ENCODE measurements at regions not wholly inside any gene's neighbourhood (a gene's known extent, or its start where the extent isn't known, plus 50 kb on each side); places are given as distances from the start of the nearest gene placed in this dataset.

- CTCF ChIA-PET, result interaction anchor here (0.6 to 7.5 kb wide), 5 partner anchors 274 to 678 kb away, joined by 3 to 59 read pairs (median 9); no protein-coding TSS in a partner anchor
Measured at GRCh38 chr18:32553640-32554365, 83.1 kb upstream of the GAREM1 start.

DNA sequence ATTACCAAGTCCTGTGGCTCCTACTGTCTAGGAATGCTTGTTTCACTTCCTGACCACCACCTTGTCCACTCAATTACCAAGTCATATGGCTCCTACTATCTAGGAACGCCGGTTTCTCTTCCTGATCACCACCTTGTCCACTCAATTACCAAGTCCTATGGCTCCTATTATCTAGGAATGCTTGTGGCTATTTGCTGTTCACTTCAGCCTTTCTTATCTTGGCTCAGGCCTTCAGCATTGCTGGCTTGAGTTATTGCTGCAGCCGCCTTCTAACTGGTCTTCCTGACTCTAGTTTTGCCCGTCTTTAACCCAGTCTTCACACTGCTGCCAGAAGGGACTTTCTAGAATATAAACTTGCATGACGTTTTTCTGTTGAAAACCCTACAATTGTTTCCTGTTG, 82.5 kb upstream of the GAREM1 start:
- DNase-seq (ENCODE audit: low read depth), result no peak
- TF ChIP-seq, protein P1, sequence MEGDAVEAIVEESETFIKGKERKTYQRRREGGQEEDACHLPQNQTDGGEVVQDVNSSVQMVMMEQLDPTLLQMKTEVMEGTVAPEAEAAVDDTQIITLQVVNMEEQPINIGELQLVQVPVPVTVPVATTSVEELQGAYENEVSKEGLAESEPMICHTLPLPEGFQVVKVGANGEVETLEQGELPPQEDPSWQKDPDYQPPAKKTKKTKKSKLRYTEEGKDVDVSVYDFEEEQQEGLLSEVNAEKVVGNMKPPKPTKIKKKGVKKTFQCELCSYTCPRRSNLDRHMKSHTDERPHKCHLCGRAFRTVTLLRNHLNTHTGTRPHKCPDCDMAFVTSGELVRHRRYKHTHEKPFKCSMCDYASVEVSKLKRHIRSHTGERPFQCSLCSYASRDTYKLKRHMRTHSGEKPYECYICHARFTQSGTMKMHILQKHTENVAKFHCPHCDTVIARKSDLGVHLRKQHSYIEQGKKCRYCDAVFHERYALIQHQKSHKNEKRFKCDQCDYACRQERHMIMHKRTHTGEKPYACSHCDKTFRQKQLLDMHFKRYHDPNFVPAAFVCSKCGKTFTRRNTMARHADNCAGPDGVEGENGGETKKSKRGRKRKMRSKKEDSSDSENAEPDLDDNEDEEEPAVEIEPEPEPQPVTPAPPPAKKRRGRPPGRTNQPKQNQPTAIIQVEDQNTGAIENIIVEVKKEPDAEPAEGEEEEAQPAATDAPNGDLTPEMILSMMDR (IDR thresholded peaks at IDR 0.05; ENCODE audit: insufficient read depth, low read depth, low read length), result no peak
- Histone ChIP-seq H3K27me3 (ENCODE audit: control insufficient read depth, insufficient read depth, low read length) (no peaks in the 10 kb centered on the region), H3K36me3 (ENCODE audit: control insufficient read depth, insufficient read depth, low read length) (no peaks in the 10 kb centered on the region), H3K4me3 (ENCODE audit: low read depth, low read length) (no peak overlapping the region)
- ChIA-PET POLR2A (no interaction called here), CTCF (interaction anchor here (1.3 to 7.5 kb wide), 11 partner anchors 10 to 397 kb away, joined by 3 to 59 read pairs (median 7); no protein-coding TSS in a partner anchor)

More at GRCh38 chr18:32553640-32554365, 83.1 kb upstream of the GAREM1 start:
- Histone ChIP-seq H3K4me3 (ENCODE audit: low read depth, low read length) (no peak overlapping the region), H3K27me3 (ENCODE audit: control insufficient read depth, insufficient read depth, low read length) (no peaks in the 10 kb centered on the region), H3K36me3 (ENCODE audit: control insufficient read depth, insufficient read depth, low read length) (no peaks in the 10 kb centered on the region)
- TF ChIP-seq, protein P1 (IDR thresholded peaks at IDR 0.05; ENCODE audit: insufficient read depth, low read depth, low read length), result no peak
- DNase-seq (ENCODE audit: low read depth), result no peak
- POLR2A ChIA-PET, result no interaction called here

GRCh38 chr18:32552421-32553030, 81.8 kb upstream of the GAREM1 start:
- Histone ChIP-seq H3K27me3 (ENCODE audit: control insufficient read depth, insufficient read depth, low read length) (no peaks in the 10 kb centered on the region), H3K36me3 (ENCODE audit: control insufficient read depth, insufficient read depth, low read length) (no peaks in the 10 kb centered on the region), H3K4me3 (ENCODE audit: low read depth, low read length) (no peak overlapping the region)
- peak; percentile 0 for DNase-seq (ENCODE audit: low read depth)
- CTCF ChIA-PET, result interaction anchor here (0.8 to 7.5 kb wide), 19 partner anchors 9 to 396 kb away, joined by 3 to 59 read pairs (median 5); partner anchors contain the start of gene GAREM1
- POLR2A ChIA-PET, result no interaction called here
- TF ChIP-seq, protein P1 (IDR thresholded peaks at IDR 0.05; ENCODE audit: insufficient read depth, low read depth, low read length), result peak; percentile 62

GRCh38 chr18:32550963-32551362, 80.3 kb upstream of the GAREM1 start:
- no peaks in the 10 kb centered on the region for H3K27me3 ChIP-seq (ENCODE audit: control insufficient read depth, insufficient read depth, low read length)
- H3K4me3 ChIP-seq (ENCODE audit: low read depth, low read length), result no peak overlapping the region
- H3K36me3 ChIP-seq (ENCODE audit: control insufficient read depth, insufficient read depth, low read length), result no peaks in the 10 kb centered on the region
- CTCF ChIA-PET, result interaction anchor here (2.0 to 7.5 kb wide), 5 partner anchors 262 to 395 kb away, joined by 9 to 59 read pairs (median 17); no protein-coding TSS in a partner anchor
- TF ChIP-seq, protein P1 (IDR thresholded peaks at IDR 0.05; ENCODE audit: insufficient read depth, low read depth, low read length), result no peak
- no peak for DNase-seq (ENCODE audit: low read depth)
- POLR2A ChIA-PET, result no interaction called here
